H1 (cell line): ENCODE measurements at regions not wholly inside any gene's neighbourhood (a gene's known extent, or its start where the extent isn't known, plus 50 kb on each side); places are given as distances from the start of the nearest gene placed in this dataset.

ENCODE experiments used
- CTCF ChIA-PET: fragments of 300-600 bp; sonication (Branson Sonifier 250); formaldehyde crosslinking; loops from one replicate; lab custom pipeline; 2021; ENCODE audit not compliant: partially characterized antibody; lab: Charles Lee
- POLR2A ChIA-PET: fragments of 300-600 bp; sonication (Branson Sonifier 250); formaldehyde crosslinking; loops from one replicate; lab custom pipeline; 2021; ENCODE audit warnings: inconsistent platforms; ENCODE audit not compliant: partially characterized antibody; lab: Charles Lee
- DNase-seq, 2 experiments: peaks; one replicate each; pipeline versions ENCODE4 v3.0.0 to v3.0.0-alpha.2; 2010 to 2022; ENCODE audit warnings: low spot score in 2 of 2, low read depth in 1 of 2, mixed read lengths in 1 of 2
- FAIRE-seq: peaks from 2 replicates; lab custom pipeline; 2011; peaks lifted over from hg19 to GRCh38; lab: Jason Lieb, UNC
- H2AFZ ChIP-seq: 2 replicates; pipeline ENCODE4 v1.8.1; 2012; ENCODE audit warnings: low read length, inconsistent platforms
- H2AK5ac ChIP-seq: 2 replicates; pipeline ENCODE4 v1.6.1; 2013; ENCODE audit warnings: low read depth, low read length
- H2BK120ac ChIP-seq: replicated peaks from 2 replicates; pipeline ENCODE3; 2013; ENCODE audit warnings: low read depth, low read length, inconsistent platforms
- H2BK12ac ChIP-seq: 2 replicates; pipeline ENCODE4 v1.6.1; 2013; ENCODE audit warnings: low read depth, low read length
- H2BK15ac ChIP-seq: 2 replicates; pipeline ENCODE4 v1.6.1; 2013; ENCODE audit warnings: low read length
- H2BK20ac ChIP-seq: 2 replicates; pipeline ENCODE4 v1.6.1; 2013; ENCODE audit warnings: low read length
- H2BK5ac ChIP-seq: 2 replicates; pipeline ENCODE4 v1.6.1; 2013; ENCODE audit warnings: low read depth, low read length
- H3K14ac ChIP-seq: 2 replicates; pipeline ENCODE4 v1.6.1; 2013; ENCODE audit warnings: inconsistent platforms; ENCODE audit not compliant: insufficient read length
- H3K18ac ChIP-seq: 2 replicates; pipeline ENCODE4 v1.6.1; 2013; ENCODE audit warnings: low read length; ENCODE audit errors: extremely low read depth
- H3K23ac ChIP-seq: 2 replicates; pipeline ENCODE4 v1.6.1; 2013; ENCODE audit warnings: inconsistent platforms; ENCODE audit not compliant: insufficient read length
- H3K23me2 ChIP-seq: 2 replicates; pipeline ENCODE4 v1.6.1; 2013; ENCODE audit warnings: low read depth, low read length
- H3K27ac ChIP-seq: 2 replicates; pipeline ENCODE4 v1.6.1; 2011; ENCODE audit warnings: low read depth, low read length, inconsistent platforms
- H3K27me3 ChIP-seq, 4 experiments: replicated peaks in 1 of 4; 1 replicate in 1 of 4; 2 replicates in 3 of 4; pipeline versions ENCODE4 v1.6.1 to v1.8.1; 2011 to 2013; ENCODE audit warnings: low read length in 3 of 4, mild to moderate bottlenecking in 3 of 4, inconsistent platforms in 2 of 4, mixed read lengths in 2 of 4, moderate library complexity in 1 of 4; ENCODE audit not compliant: control insufficient read depth in 3 of 4, insufficient read depth in 3 of 4; ENCODE audit errors: extremely low read depth in 1 of 4
- H3K36me3 ChIP-seq, 4 experiments: 2 replicates each; pipeline versions ENCODE4 v1.6.1 to v1.8.1; 2011 to 2013; ENCODE audit warnings: mild to moderate bottlenecking in 4 of 4, low read length in 3 of 4, moderate library complexity in 2 of 4, control low read depth in 1 of 4, inconsistent platforms in 1 of 4; ENCODE audit not compliant: insufficient read depth in 4 of 4, control insufficient read depth in 2 of 4
- H3K4ac ChIP-seq: replicated peaks from 2 replicates; pipeline ENCODE3; 2013; ENCODE audit warnings: low read length, low read depth, mixed read lengths, inconsistent platforms; ENCODE audit not compliant: insufficient read length
- H3K4me1 ChIP-seq, 4 experiments: replicated peaks in 1 of 4; 1 replicate in 1 of 4; 2 replicates in 3 of 4; pipeline versions ENCODE4 v1.6.1 to v1.8.1; 2011 to 2013; ENCODE audit warnings: low read length in 3 of 4, inconsistent platforms in 2 of 4, mixed read lengths in 1 of 4; ENCODE audit not compliant: insufficient read depth in 4 of 4, control insufficient read depth in 3 of 4
- H3K4me2 ChIP-seq, 2 experiments: 2 replicates each; pipeline versions ENCODE4 v1.6.1 to v1.8.1; 2011 to 2013; ENCODE audit warnings: low read depth in 2 of 2, low read length in 2 of 2, control low read depth in 1 of 2, inconsistent platforms in 1 of 2, mild to moderate bottlenecking in 1 of 2; ENCODE audit not compliant: insufficient read depth in 1 of 2
- H3K4me3 ChIP-seq, 4 experiments: fragments of 200-600, 300-600 bp in 1 of 4; sonication (generic), shearing (Covaris generic), sonication (Bioruptor Twin) in 1 of 4; 2 replicates each; pipeline versions ENCODE4 v1.5.1 to v1.8.1; 2011 to 2016; ENCODE audit warnings: low read length in 4 of 4, low read depth in 3 of 4, control low read depth in 2 of 4, inconsistent platforms in 2 of 4, mild to moderate bottlenecking in 2 of 4, mixed read lengths in 1 of 4, moderate library complexity in 1 of 4; ENCODE audit not compliant: insufficient read depth in 2 of 4; ENCODE audit errors: extremely low read depth in 1 of 4
- H3K56ac ChIP-seq: replicated peaks from 2 replicates; pipeline ENCODE3; 2013; ENCODE audit warnings: low read depth, mild to moderate bottlenecking, mixed read lengths, low read length, inconsistent platforms; ENCODE audit not compliant: insufficient read length
- H3K79me1 ChIP-seq: 2 replicates; pipeline ENCODE4 v1.6.1; 2013; ENCODE audit warnings: low read depth, low read length, control low read depth
- H3K79me2 ChIP-seq, 2 experiments: 2 replicates each; pipeline versions ENCODE4 v1.6.1 to v1.8.1; 2012 to 2013; ENCODE audit warnings: low read length in 2 of 2, mild to moderate bottlenecking in 2 of 2, inconsistent platforms in 1 of 2; ENCODE audit not compliant: insufficient read depth in 2 of 2, control insufficient read depth in 1 of 2
- H3K9ac ChIP-seq, 4 experiments: replicated peaks in 1 of 4; 1 replicate in 1 of 4; 2 replicates in 3 of 4; pipeline versions ENCODE4 v1.6.1 to v1.8.1; 2011 to 2013; ENCODE audit warnings: low read depth in 3 of 4, low read length in 3 of 4, control low read depth in 2 of 4, mild to moderate bottlenecking in 2 of 4, moderate library complexity in 2 of 4, inconsistent platforms in 1 of 4; ENCODE audit errors: extremely low read depth in 1 of 4
- H3K9me3 ChIP-seq, 2 experiments: 2 replicates each; pipeline versions ENCODE4 v1.6.1 to v1.8.1; 2012 to 2013; ENCODE audit warnings: mild to moderate bottlenecking in 2 of 2, moderate library complexity in 2 of 2, control low read depth in 1 of 2, inconsistent platforms in 1 of 2, low read depth in 1 of 2, low read length in 1 of 2, mixed read lengths in 1 of 2; ENCODE audit not compliant: insufficient read depth in 2 of 2
- H4K20me1 ChIP-seq, 2 experiments: replicated peaks in 1 of 2; 2 replicates each; pipeline versions ENCODE3 to v1.8.1; 2011 to 2013; ENCODE audit warnings: inconsistent platforms in 2 of 2, low read length in 2 of 2, mild to moderate bottlenecking in 1 of 2; ENCODE audit not compliant: insufficient read depth in 2 of 2, control insufficient read depth in 1 of 2
- H4K5ac ChIP-seq: 2 replicates; pipeline ENCODE4 v1.6.1; 2013; ENCODE audit warnings: low read length, low read depth, mixed read lengths, inconsistent platforms; ENCODE audit not compliant: insufficient read length
- H4K8ac ChIP-seq: 2 replicates; pipeline ENCODE4 v1.8.0; 2013; ENCODE audit warnings: mild to moderate bottlenecking, moderate library complexity, low read length, inconsistent platforms; ENCODE audit not compliant: insufficient read depth; ENCODE audit errors: extremely low read depth
- H4K91ac ChIP-seq: replicated peaks from 2 replicates; pipeline ENCODE3; 2013; ENCODE audit warnings: low read length, mixed read lengths, inconsistent platforms; ENCODE audit not compliant: insufficient read length
- BCL11A ChIP-seq, 2 experiments: IDR thresholded peaks; one replicate each; pipeline ENCODE4 v1.6.1; 2011; ENCODE audit warnings: low read depth in 2 of 2, low read length in 2 of 2, mild to moderate bottlenecking in 2 of 2
- BRCA1 ChIP-seq: IDR thresholded peaks from 2 replicates; pipeline ENCODE4 v1.6.1; 2012; ENCODE audit warnings: low read depth, low read length, improper control_type of control experiment
- EP300 ChIP-seq, 2 experiments: IDR thresholded peaks; 1 replicate in 1 of 2; 2 replicates in 1 of 2; pipeline ENCODE4 v1.6.1; 2011 to 2012; ENCODE audit warnings: low read depth in 2 of 2, low read length in 2 of 2, mild to moderate bottlenecking in 2 of 2, borderline replicate concordance in 1 of 2, inconsistent platforms in 1 of 2, moderate library complexity in 1 of 2
- EZH2 ChIP-seq: fragments of 200-600 bp; sonication (generic); IDR thresholded peaks from 2 replicates; pipeline ENCODE4 v1.7.1; 2012; ENCODE audit warnings: low read depth, mild to moderate bottlenecking, moderate library complexity, low read length, inconsistent platforms; ENCODE audit not compliant: severe bottlenecking
- FOSL1 ChIP-seq: IDR thresholded peaks from 2 replicates; pipeline ENCODE4 v1.6.1; 2011; ENCODE audit warnings: mild to moderate bottlenecking, low read depth, low read length, moderate library complexity; ENCODE audit not compliant: insufficient read depth
- MAX ChIP-seq: IDR thresholded peaks from 2 replicates; pipeline ENCODE4 v1.6.1; 2012; ENCODE audit warnings: inconsistent platforms
- NRF1 ChIP-seq: IDR thresholded peaks from 2 replicates; pipeline ENCODE4 v1.6.1; 2011; ENCODE audit warnings: mild to moderate bottlenecking, low read depth, low read length, improper control_type of control experiment
- POU5F1 ChIP-seq: IDR thresholded peaks from 2 replicates; pipeline ENCODE4 v1.6.1; 2011; ENCODE audit warnings: low read depth, mild to moderate bottlenecking, low read length, moderate library complexity
- RAD21 ChIP-seq, 2 experiments: IDR thresholded peaks in 1 of 2; conservative IDR thresholded peaks in 1 of 2; 2 replicates each; pipeline ENCODE4 v1.6.1; 2011; ENCODE audit warnings: low read depth in 2 of 2, low read length in 2 of 2, improper control_type of control experiment in 1 of 2, inconsistent platforms in 1 of 2, mild to moderate bottlenecking in 1 of 2, moderate library complexity in 1 of 2
- RNF2 ChIP-seq: fragments of 200-900, 300-1000 bp; sonication (generic); IDR thresholded peaks from 2 replicates; pipeline ENCODE4 v1.7.1; 2016; ENCODE audit warnings: borderline replicate concordance, low read depth, mild to moderate bottlenecking, antibody characterized with exemption, low read length; ENCODE audit not compliant: poor library complexity, severe bottlenecking; ENCODE audit errors: missing control alignments
- SIN3A ChIP-seq, 2 experiments: IDR thresholded peaks in 1 of 2; conservative IDR thresholded peaks in 1 of 2; 2 replicates each; pipeline ENCODE4 v1.6.1; 2011 to 2012; ENCODE audit warnings: low read length in 2 of 2, improper control_type of control experiment in 1 of 2, low read depth in 1 of 2, mild to moderate bottlenecking in 1 of 2
- SP2 ChIP-seq: IDR thresholded peaks from 2 replicates; pipeline ENCODE4 v1.6.1; 2012; ENCODE audit warnings: mild to moderate bottlenecking, low read length, inconsistent platforms
- SP4 ChIP-seq: IDR thresholded peaks from 2 replicates; pipeline ENCODE4 v1.6.1; 2012; ENCODE audit warnings: low read length, inconsistent platforms
- SRF ChIP-seq: IDR thresholded peaks from 2 replicates; pipeline ENCODE4 v1.6.1; 2011; ENCODE audit warnings: mild to moderate bottlenecking, low read depth, low read length, moderate library complexity
- WGBS, 2 experiments: shearing (Covaris generic) in 1 of 2; methylation state at CpG; one replicate each; pipeline versions ENCODE4 v1.1.6 to v1.1.7; 2013 to 2015; ENCODE audit warnings: low lambda C conversion rate in 2 of 2, mixed read lengths in 2 of 2, inconsistent platforms in 1 of 2, low coverage in 1 of 2, missing lambda C conversion rate in 1 of 2; ENCODE audit not compliant: insufficient replicate concordance in 2 of 2, insufficient coverage in 1 of 2, insufficient read length in 1 of 2; ENCODE audit errors: extremely low coverage in 1 of 2, missing lambda C conversion rate in 1 of 2; 5-methylcytosine and 5-hydroxymethylcytosine counted together

GRCh38 chr2:183592271-183592670 is 468.0 kb downstream of the NUP35 start:
- 93% methylated on average over 4 of the region's 4 CpGs; no CpG with 5 or more reads in 1 of the 2 experiments for WGBS, 2 experiments
- ChIA-PET CTCF (no interaction called here), POLR2A (no interaction called here)
- peak overlapping the region; percentile 61; the same call in 1 of the 2 replicates for H2BK20ac ChIP-seq
- no peak overlapping the region for H3K9ac ChIP-seq
- no peak overlapping the region for H4K5ac ChIP-seq
- H3K4ac ChIP-seq: no peak overlapping the region
- H2AK5ac ChIP-seq: no peak overlapping the region
- no peaks in the 10 kb centered on the region for H3K9me3 ChIP-seq
- DNase-seq (no peak), FAIRE-seq (no peak)
- H3K56ac ChIP-seq: no peak overlapping the region
- no peaks in the 10 kb centered on the region for H3K79me2 ChIP-seq
- H3K4me1 ChIP-seq: no peaks in the 10 kb centered on the region
- no peak overlapping the region for H2BK5ac ChIP-seq
- no peak overlapping the region for H4K8ac ChIP-seq
- no peak overlapping the region for H4K91ac ChIP-seq
- H3K36me3 ChIP-seq: no peaks in the 10 kb centered on the region; a peak in 1 of 8 replicates
- no peaks in the 10 kb centered on the region for H4K20me1 ChIP-seq
- no peak overlapping the region for H3K4me3 ChIP-seq
- H3K79me1 ChIP-seq: no peaks in the 10 kb centered on the region
- no peak overlapping the region for H2BK12ac ChIP-seq
- H2BK15ac ChIP-seq: no peak overlapping the region
- no peaks in the 10 kb centered on the region for H3K23me2 ChIP-seq
- H3K27ac ChIP-seq: no peak overlapping the region; the same call in 1 of the 2 replicates
- no peak overlapping the region for H3K14ac ChIP-seq
- no peak overlapping the region for H3K18ac ChIP-seq
- no peak overlapping the region for H3K23ac ChIP-seq
- no peaks in the 10 kb centered on the region for H3K27me3 ChIP-seq
- no peak overlapping the region for H3K4me2 ChIP-seq
- H2AFZ ChIP-seq: no peak overlapping the region
- H2BK120ac ChIP-seq: no peak overlapping the region
- no peak for TF ChIP-seq FOSL1
- TF ChIP-seq SRF: no peak
- TF ChIP-seq SP2: no peak
- TF ChIP-seq SIN3A (conservative IDR thresholded peaks at IDR 0.05 in 1 of 2, IDR thresholded peaks at IDR 0.05 in 1 of 2; ENCODE audit: low read depth in 1 of 2, low read length in 2 of 2): no peak
- TF ChIP-seq NRF1: no peak
- no peak for TF ChIP-seq EZH2
- TF ChIP-seq RAD21 (IDR thresholded peaks at IDR 0.05 in 1 of 2, conservative IDR thresholded peaks at IDR 0.05 in 1 of 2; ENCODE audit: low read depth in 2 of 2, low read length in 2 of 2): no peak
- TF ChIP-seq BCL11A (IDR thresholded peaks at IDR 0.05; ENCODE audit: low read depth in 2 of 2, low read length in 2 of 2): no peak
- TF ChIP-seq RNF2: no peak
- TF ChIP-seq POU5F1: no peak
- no peak for TF ChIP-seq SP4
- no peak for TF ChIP-seq BRCA1
- no peak for TF ChIP-seq EP300 (IDR thresholded peaks at IDR 0.05; ENCODE audit: borderline replicate concordance in 1 of 2, low read depth in 2 of 2, low read length in 2 of 2)
- no peak for TF ChIP-seq MAX
